Stimulated activated CD8-positive, alpha-beta memory T cell treated with anti-CD3 and anti-CD28 coated beads, Interleukin-4, amount 100 ng/mL, for 4 hours (primary cell): ENCODE measurements at regions not wholly inside any gene's neighbourhood (a gene's known extent, or its start where the extent isn't known, plus 50 kb on each side); places are given as distances from the start of the nearest gene placed in this dataset.
"Not testable (repeated sequence)": the region's sequence is repeated elsewhere in the genome, so short reads cannot be mapped to it uniquely, and the experiment has no call there.

Experiments used
- DNase-seq, 2 donors: peaks; one replicate each; pipeline ENCODE4 v3.0.0-alpha.2; 2020; ENCODE audit warnings: low read depth in 2 of 2, low spot score in 1 of 2

DNA sequence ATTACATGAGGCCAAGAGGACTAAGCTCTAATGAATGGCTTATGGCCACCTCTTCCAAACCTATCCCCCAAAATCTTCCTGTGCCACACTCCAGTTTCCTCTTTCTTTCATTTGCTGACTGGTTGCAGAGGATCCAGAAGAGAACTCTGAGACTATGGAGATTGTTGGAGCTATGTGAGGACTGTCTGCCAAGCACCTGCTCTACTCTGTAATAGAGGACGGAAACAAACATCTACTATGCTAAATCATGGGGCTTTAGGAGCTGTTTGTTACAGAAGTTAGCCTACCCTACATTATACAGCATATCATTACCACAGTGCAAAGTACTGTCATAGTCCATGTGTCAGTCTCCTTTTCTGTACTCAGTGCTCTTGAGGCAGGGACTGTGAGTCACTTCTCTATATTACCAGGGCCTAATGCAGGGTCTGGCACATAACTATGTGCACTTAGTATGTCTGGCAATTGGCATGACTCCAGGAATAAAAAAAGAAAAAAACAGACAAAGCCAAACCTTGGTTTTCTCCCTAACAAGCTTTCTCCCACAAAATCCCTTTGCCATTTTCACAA lies 95.1 kb downstream of the RPAP3 start:
- DNase-seq: no peak

- DNase-seq: no peak
Measured at GRCh38 chr12:47609806-47610205, 96.0 kb downstream of the RPAP3 start.

- DNase-seq: not testable (repeated sequence)
Measured at GRCh38 chr12:47608671-47609070, 97.2 kb downstream of the RPAP3 start.

DNA sequence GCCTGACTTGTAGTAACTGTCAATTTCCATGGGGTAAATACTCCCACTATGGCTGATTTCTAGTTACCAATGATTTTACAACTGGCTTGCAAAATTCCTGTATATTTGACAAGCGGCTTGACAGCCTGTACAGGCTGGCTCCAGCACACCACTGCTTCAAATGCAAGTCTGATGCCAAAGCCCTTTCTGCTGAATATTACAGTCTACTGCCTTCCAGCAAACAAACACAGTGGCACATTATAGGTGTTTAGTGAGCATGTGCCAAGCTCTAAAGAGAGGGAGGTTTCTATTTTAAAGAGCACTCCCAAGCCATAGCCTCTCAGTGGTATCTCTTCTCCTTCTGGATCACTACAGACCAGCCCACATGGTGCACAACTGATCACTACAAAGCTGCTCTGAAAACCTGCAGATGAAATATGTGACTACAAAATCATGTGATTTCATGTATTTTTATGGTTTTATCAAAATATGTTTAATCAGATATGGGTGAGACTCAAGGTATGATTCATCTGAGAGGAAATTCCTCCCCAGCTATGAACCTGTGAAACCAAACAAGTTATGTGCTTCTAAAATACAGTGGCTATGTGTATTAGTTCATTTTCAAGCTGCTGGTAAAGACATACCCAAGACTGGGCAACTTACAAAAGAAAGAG lies 101.5 kb downstream of the RPAP3 start:
- no peak for DNase-seq

DNA sequence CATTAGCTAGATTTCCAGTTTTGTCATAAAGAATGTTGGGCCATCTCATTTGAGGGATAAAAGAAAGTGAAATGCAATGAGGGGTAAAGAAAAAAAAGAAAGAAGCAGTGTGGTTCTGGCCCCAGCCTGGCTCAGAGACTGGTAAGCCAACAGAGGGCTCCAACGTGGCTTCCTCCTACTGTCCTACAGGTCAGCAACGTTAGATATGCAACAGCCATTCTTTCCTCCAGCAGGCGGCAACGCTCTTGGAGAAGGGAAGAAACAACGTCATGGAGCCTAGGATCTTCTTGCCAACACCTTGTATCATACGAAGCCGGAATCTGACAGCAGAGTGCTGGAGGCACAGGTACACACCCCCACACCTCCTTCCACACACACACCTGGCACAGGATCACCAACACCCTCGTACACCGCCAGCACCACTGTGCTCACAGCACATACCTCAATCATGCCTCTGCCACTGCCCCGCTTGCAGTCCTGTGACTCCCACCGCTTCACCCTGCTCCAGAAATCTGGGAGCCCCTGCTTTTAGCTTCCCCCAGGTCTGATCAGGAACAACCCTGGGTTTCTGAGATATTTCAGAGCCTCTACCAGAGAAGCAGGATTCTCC lies 102.8 kb downstream of the RPAP3 start:
- DNase-seq: no peak

GRCh38 chr12:47602325-47602724 lies 103.5 kb downstream of the RPAP3 start:
- no peak for DNase-seq

- DNase-seq: no peak
Measured at GRCh38 chr12:47601071-47601470, 104.8 kb downstream of the RPAP3 start.

GRCh38 chr12:47591795-47592194 lies 114.0 kb downstream of the RPAP3 start:
- no peak for DNase-seq

DNA sequence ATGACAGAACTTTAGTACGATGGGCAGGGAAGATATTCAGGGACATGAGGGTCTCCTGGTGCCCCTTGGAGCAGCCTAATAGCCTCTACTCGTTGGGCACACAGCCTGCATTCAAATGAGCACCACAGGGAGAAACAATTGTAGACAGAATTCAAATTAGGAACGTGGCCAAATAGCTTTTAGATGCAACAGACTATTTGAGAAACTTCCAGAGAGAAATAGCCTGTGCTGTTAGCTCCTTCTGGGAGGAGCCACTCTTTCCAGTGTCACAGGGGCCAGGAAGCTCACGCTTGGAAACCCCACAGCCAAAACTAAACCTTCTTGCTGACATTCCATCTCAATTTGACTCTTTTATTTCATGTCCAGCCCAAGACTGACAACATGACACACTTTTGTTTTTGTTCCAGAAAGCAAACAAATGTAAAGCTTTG lies 114.5 kb downstream of the RPAP3 start:
- no peak for DNase-seq

GRCh38 chr12:47590771-47591360 lies 115.0 kb downstream of the RPAP3 start:
- DNase-seq: no peak

GRCh38 chr12:47586952-47587669 lies 118.7 kb downstream of the RPAP3 start:
- DNase-seq: no peak

DNA sequence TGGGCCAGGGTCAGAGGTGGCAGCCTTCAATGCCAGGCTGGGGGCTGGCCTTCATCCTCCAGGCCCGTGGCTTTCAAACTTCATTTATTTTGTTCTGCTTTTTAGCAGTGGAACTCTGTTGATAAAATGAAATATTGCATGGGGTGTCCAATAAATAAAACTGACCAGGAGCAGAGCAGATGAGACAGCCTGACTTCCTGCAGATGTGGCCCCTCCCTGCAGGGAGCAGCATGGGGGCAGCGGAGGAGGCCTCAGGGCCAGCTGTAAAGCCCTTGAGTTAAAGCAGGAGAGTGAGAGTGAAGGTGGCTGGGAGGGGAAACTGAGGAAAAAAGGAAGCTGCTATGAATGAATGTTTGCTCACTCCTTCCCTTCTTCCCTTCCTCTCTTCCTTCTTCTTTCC lies 120.3 kb downstream of the RPAP3 start:
- no peak for DNase-seq

DNA sequence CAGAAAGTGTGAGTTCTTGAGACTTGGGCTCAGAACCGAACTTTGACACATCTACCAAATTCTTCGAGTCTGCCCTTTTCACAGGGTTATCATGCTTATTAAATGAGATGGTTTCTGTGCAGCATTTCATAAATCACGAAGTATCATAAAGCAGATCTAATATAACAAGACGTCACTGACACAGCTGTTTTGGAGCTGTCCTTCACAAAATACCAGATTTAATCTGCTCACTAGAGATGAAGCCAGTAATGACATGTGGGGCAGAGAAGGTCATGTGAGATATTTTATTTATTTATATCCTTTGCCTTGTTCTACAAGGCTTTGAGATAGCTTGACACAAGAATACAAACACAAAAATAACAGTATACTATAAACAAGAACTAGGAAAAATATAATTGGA lies 127.0 kb downstream of the RPAP3 start:
- no peak for DNase-seq

GRCh38 chr12:47577206-47577989 lies 128.4 kb downstream of the RPAP3 start:
- no peak for DNase-seq

GRCh38 chr12:47576289-47576945 lies 129.4 kb downstream of the RPAP3 start:
- DNase-seq: no peak

DNA sequence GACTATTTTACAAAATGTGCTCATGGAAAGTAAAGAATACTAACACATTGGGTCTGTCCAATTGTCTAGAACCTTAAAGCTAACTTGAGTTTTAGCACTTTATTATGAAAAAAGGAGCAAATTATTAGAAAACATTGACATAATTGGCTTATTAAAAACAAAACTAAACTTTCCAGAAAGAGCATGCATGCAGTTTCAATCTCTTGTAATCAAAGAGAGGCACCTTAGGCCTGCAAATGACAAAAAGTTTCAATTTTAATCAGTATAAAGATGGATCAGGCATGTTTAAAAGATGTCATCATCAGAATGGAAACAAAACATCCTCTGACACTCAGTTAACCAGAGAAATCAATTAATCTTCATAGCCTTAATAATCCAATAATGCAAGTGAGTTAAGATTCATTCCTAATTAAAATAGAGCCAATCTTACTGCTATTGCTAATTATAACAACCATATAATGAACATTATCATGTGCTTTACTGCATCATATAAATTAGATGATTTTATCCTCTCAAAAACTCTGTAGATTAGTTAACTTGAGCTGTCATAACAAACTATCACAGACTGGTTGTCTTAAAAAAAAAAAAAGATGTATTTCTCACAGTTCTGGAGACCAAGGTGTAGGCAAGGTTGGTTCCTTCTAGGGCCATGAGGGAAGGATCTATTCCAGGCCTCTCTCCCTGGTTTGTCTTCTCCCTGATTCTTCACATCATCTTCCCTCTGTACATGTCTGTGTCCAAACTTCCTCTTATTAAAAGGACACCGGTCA lies 131.4 kb downstream of the RPAP3 start:
- DNase-seq: no peak

DNA sequence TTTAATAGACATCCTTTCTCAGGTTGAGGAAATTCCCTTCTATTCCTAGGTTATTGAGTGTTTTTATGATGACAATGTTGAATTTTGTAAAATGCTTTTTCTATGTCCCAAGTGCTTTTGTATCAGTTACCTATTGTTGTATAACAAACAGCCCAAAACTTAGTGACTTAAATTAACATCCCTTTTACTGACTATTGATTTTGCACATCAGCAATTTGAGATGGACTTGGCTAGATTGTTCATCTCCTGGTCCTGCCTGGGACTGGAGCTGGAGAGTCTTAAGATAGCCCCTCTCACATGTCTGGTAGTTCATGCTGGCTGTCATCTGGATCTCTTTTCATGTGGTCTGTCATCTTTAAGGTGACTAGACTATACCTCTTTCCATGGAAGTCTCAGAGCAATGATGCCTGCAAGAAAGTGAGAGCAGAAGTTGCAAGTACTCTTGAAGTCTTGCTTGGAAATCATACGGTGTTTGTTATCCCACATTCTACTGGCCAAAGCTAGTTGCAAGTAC lies 132.6 kb downstream of the RPAP3 start:
- no peak for DNase-seq

DNA sequence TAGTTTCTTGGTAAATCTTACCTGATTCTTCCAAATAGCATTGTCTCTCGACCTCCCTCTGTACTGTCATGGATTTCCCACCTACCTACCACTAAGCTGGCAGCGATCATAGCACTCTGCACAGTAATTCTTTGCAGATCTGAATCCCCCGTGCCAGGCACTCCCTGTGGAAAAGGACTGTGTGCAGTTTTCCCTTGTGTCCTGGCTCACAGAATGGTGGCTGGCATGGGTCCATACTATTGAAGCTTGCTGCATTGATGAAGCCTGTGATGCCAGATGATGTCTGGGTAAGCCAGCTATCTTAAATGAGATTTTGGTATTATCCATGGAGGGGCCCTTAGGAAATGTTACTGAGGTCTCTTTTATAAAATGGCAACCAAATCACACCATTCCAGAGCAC lies 135.7 kb downstream of the RPAP3 start:
- no peak for DNase-seq

DNA sequence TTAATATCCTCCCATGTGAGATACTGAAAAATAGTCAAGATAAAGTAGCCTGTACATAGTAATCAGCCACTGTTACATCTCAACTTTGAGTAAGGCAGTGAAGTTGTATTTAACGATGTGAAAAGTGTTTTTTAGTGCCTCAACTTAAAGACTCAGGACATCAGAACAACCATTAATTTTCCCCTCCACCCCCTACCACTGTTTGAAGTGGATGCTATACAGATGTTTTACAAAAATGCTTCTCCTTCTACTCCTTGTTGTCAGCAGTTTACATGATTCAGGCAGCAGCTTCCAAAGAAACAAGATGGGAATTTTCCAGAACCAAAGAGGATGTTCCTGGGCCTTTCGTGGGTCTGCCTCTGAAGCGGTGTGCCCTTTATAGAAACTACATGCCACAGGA lies 143.6 kb downstream of the RPAP3 start:
- DNase-seq: no peak
